ENCODE measurements at regions not wholly inside any gene's neighbourhood (a gene's known extent, or its start where the extent isn't known, plus 50 kb on each side); places are given as distances from the start of the nearest gene placed in this dataset.
A peak's percentile ranks its signal among the peaks of the same experiment; 100 is the strongest.
"Not testable (repeated sequence)": the region's sequence is repeated elsewhere in the genome, so short reads cannot be mapped to it uniquely, and the experiment has no call there.

DNA sequence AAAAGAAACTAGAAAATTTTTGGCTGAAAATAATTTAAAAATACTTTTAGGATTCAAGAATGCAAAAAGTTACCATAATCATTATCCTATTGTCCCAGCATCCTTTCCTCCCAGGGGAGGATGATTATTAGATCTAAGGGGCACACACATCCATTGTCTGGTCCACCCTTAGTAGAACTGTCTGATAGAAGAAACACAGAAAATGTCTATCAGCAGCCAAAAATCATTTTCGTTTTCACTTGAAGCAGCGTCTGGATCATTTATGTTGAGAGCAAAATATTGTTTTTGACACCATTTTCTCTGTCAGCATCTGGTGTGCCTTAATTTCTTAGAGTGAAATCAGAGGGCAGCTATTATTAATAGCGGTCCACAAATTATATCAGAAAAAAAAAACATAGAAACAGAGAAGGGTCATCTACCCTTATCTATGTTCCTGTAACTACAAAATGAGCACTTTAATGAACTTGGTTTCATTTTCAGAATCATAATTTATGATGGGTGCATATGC lies 446.3 kb downstream of the TRAM1L1 start:
- DNase-seq: no peak

DNA sequence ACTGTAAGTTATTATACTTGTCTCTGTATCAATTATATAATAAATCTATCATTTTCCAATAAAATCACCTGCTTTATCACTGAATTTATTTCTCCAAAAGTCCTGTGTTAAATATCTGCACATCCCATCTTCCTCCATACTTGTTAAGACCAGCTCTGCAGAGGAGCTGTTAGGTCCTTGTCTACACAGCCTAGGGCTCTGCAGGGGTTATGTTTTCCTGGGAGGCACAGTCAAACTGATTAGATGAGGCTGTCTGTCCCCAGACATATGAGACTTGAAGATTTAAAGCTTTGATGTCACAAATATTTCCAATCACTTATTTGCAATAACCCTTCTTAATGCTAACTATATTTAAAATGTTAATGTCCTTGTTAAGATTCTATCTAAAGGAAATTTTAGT lies 446.8 kb downstream of the TRAM1L1 start:
- no peak for DNase-seq

DNA sequence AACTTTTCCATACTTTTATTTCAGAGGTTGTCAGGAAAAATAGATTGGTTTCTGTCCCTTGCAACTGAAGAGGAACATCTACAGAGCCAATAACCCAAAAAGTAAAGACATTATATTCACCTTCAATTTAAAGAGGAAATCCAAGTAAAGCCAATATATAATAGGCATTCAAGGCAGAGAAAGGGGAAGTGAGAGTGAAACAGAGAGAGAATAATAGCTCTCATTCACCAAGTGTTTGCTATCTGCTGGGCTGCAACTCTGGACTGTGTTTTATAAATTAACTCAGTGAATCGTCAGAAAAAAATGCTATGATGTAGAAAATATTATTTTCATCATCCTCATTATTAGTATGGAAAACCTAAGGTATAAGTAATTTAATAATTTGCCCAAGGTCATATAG lies 448.5 kb downstream of the TRAM1L1 start:
- no peak for DNase-seq

DNA sequence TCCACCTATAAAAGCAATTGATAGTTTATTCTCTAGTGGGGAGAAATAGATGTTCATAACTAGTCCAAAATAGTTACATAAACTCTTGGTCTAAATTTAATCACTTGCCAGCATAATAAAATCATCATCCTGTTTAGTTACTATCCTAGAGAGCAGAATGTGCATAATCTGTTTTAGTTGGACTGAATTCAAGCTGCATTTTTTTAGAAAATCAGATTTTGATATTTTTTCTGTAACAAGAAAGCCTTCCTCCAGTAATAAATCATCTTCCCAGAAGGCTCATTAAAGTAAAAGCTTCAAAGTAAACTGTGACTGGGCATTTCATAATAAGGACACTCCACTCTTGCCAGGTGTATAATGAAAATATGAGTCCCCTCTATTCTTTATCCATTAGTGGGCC lies 453.1 kb downstream of the TRAM1L1 start:
- no peak for DNase-seq

DNA sequence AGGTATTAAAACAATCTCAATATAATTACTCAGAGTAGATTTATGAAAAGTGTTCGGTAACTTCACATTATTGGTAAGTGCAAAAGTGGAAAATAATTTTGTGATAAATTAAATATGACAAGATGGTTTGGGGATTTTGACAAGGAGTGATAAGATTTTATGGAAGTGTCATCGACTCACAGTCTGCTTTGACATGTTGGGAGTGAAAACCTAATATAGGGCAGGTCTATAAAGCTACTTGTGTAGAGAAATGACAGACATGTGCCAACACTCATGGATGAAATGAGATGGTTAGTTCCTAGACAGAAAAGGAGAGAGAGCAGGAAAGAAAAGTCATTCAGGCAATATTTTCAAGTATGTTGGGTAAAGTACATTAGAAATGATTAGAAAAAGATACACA lies 456.8 kb downstream of the TRAM1L1 start:
- DNase-seq: no peak

DNA sequence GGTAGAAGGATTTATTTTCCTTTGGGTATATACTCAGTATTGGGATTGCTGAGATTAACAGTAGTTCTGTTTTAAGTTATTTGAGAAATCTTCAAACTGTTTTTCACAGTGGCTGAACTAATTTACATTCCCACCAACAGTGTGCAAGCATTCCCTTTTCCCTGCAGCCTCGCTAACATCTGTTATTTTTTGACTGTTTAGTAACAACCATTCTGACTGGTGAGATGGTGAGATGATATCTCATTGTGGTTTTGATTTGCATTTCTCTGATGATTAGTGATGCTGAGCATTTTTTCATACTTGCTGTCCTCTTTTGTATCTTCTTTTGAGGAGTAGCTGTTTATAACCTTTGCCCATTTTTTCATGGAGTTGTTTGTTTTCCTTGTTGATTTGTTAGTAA lies 457.8 kb downstream of the TRAM1L1 start:
- no peak for DNase-seq

DNA sequence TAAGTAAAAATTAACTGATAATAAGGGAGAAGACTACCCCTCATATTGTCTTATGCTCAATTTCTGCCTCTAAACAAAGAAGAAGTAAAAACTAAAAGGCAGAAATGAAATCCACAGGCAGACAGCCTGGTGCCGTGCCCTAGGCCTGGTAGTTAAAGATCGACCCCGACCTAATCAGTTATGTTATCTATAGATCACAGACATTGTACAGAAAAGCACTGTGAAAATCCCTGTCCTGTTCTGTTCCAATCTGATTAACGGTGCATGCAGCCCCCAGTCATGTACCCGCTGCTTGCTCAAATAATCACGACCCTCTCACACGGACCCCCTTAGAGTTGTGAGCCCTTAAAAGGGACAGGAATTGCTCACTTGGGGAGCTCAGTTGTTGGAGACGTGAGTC lies 465.9 kb downstream of the TRAM1L1 start:
- not testable (repeated sequence) for DNase-seq

DNA sequence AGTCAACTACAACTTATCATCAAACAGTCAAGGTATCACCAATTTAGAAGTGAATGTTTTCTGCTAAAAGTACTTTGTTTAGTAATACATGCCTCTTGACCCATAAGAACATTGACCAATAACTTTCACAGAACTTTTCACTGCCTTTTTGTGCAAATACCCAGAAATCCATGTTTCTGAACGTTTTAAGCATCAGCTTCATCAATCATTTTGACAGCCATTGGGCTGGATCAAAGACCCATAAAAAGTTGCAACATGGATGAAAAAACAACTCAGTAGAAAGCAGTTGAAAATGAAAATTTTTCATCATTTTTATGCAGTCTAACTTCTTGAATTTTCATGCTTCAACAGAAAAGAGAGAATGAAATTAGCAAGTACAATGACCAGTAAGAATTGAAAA lies 466.7 kb downstream of the TRAM1L1 start:
- DNase-seq: no peak

DNA sequence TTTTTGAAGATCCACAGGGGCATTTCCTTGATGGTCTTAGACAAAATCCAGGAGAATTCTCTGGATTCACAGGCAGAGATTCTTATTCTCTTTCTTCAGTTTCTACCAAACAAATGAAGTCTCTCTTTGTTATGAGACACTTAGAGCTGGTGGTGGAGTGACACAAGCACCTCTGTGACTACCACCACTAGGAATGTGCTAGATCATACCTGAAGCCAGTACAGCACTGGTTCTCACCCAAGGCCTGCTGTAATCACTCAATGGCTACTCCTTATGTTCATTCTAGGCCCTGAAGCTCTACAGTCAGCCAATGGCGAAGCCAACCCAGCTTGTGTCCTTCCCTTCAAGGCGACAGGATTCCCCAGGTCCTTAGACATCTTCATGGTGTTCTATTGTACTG lies 482.3 kb downstream of the TRAM1L1 start:
- DNase-seq: no peak

DNA sequence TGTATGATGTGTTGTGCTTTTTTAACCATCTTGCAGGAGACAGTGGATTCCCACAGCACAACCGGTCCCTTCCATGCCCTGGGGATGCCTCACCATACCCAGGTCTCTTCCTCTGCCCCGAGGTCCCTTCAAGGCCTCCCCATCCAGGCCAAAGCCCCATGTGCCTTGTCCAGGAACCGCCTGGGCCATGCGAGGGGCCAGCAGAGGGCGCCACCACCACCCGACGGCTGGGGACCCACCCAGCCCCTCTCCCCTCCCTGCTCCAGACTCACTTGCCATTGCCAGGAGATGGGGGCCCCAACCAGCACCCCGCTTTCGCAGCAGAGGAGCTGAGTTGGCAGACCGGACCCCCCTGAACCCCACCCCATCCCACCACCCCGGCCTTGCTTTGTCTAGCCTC lies 485.5 kb downstream of the TRAM1L1 start:
- DNase-seq: peak; percentile 3

DNA sequence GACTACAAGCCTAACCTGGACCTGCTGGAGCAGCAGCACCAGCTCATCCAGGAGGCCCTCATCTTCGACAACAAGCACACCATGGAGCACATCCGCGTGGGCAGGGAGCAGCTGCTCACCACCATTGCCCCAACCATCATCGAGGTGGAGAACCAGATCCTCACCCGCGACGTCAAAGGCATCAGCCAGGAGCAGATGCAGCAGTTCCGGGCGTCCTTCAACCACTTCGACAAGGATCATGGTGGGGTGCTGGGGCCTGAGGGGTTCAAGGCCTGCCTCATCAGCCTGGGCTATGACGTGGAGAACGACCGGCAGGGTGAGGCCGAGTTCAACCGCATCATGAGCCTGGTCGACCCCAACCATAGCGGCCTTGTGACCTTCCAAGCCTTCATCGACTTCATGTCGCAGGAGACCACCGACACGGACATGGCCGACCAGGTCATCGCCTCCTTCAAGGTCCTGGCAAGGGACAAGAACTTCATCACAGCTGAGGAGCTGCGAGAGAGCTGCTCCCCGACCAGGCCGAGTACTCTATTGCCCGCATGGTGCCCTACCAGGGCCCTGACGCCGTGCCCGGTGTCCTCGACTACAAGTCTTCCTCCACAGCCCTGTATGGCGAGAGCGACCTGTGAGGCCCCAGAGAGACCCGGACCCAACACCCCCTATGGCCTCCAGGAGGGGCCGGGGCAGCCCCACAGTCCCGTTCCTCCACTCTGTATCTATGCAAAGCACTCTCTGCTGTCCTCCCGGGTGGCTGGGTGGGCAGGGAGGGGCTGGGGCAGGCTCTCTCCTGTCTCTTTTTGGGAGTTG lies 486.2 kb downstream of the TRAM1L1 start:
- peak; percentile 3 for DNase-seq

DNA sequence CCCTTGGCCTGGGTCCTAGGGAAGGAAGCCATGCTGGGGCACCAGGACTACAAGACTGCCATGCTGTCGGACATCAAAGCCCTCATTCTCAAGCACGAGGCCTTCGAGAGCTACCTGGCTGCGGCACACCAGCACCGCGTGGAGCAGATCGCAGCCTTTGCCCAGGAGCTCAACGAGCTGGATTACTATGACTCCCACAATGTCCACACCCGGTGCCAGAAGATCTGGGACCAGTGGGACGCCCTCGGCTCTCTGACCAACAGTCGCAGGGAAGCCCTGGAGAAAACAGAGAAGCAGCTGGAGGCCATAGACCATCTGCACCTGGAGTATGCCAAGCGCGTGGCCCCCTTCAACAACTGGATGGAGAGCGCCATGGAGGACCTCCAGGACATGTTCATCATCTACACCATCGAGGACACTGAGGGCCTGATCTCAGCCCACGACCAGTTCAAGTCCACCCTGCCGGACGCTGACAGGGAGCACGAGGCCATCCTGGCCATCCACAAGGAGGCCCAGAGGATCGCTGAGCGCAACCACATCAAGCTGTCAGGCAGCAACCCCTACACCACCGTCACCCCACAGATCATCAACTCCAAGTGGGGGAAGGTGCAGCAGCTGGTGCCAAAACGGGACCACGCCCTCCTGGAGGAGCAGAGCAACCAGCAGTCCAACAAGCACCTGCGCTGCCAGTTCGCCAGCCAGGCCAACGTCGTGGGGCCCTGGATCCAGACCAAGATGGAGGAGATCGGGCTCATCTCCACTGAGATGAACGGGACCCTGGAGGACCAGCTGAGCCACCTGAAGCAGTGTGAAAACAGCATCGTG lies 487.0 kb downstream of the TRAM1L1 start:
- DNase-seq: no peak

DNA sequence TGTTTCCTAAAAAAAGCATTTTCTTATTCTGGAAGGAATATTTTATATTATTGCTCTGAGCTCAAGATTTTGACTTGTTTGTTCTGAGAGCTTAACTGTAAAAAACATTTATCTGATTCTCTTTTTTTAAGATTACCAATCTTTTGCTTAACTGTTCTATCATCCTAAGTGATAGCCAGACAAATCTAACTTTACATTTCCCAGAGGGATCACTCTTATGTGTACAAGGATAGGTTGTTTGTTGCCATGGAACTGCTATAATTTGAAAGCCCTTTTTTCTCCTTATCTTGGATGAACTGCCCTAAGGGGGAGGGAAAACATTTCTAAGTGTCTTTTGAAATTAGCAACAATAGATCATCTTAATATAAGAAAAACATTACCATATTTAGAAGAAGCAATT lies 494.7 kb downstream of the TRAM1L1 start:
- no peak for DNase-seq

DNA sequence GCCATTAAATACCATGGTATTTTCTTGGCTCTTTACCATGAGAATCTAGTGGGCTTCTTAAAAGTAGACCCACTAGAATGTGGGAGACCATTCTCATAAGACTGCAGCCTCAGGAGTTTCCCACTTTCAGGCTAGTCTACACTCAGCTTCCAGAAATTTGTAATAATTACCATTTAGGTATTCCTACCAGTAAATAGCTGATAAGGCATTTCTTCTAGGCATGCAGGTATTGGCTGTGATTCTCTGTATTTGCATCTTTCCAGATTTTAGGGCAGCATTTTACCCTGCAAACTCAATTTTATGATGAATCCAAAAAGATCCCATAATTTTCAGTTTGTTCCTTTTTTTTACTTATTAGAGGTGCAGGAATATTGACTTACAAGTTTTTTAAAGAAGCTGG lies 496.6 kb downstream of the TRAM1L1 start:
- no peak for DNase-seq

DNA sequence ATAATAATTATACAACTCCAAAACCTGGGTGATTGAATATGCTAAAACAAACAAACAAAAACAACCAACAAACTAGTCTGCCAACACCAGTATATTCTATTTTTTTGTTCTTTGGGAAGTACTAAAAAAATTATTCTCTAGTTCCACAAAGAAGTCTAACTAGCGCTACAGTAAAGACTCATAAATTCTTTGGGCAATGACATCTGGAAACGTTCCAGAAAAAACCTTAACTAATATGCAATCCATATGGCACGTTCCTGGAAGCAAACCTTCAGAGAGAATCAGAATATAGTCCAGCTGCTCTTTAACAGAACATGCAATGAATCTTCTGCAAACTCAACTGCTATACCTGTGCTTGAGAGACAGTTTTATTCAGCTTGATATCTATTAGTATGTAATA lies 500.1 kb downstream of the TRAM1L1 start:
- DNase-seq: no peak

DNA sequence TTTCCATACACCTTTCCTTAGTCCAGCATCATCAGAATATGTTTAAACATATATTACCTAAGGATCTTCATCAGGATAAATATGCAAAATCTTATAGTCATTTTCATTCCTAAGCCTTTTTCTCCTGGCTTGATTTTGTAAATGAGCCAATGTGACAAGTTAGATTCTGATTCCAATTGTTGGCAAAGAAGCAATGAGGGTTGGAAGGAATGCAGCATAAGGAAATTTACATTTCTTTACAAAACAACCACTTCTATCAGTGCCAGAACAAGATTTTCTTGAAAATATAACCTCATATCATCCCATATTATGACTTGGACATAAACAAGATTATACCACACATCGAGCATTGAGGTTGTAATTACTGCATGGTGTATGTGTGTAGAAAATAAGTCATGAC lies 508.1 kb downstream of the TRAM1L1 start:
- DNase-seq: no peak

DNA sequence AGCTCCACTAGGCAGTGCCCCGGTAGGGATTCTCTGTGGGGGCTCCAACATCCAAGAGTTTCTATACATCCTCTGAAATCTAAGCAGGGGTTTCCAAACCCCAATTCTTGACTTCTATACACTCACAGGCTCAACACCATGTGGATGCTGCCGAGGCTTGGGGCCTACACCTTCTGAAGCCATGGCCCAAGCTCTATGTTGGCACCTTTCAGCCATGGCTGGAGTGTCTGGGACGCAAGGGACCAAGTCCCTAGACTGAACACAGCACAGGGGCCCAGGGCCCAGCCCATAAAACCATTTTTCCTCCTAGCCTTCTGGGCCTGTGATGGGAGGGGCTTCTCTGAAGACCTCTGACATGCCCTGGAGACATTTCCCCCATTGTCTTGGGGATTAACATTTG lies 511.8 kb downstream of the TRAM1L1 start:
- no peak for DNase-seq

DNA sequence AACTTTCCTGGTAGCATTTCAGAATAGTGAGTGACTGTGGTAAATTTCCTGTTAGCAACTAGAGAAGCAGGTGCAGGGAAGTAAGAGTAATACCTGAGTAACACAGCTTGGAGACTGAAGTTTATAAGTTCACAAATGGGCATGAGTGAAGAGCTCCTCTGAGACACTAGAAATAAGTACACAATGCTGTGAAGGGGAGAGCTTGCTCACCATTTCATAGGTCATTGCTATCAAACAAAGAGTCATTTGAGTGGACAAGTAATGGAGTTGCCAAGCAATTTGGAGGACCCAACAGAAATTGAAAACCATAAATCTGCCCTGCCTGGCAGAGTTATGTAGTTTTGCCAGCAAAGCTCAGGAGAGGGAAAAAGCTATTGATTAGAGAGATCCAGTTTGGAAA lies 523.6 kb downstream of the TRAM1L1 start:
- DNase-seq: no peak

DNA sequence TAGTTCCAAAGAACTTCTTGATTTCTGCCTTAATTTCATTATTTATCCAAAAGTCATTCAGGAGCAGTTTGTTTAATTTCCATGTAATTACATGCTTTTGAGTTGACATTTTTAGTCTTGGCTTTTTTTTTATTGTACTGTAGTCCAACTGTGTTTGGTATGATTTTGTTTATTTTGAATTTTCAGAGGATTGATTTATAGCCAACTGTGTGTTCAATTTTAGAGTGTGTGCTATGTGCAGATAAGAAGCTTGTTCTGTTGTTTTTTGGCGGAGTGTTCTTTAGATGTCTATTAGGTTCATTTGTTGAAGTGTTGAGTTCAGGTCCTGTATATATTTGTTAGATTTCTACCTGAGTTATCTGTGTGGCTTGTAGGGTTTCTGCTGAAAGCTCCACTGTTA lies 533.6 kb downstream of the TRAM1L1 start:
- DNase-seq: no peak

DNA sequence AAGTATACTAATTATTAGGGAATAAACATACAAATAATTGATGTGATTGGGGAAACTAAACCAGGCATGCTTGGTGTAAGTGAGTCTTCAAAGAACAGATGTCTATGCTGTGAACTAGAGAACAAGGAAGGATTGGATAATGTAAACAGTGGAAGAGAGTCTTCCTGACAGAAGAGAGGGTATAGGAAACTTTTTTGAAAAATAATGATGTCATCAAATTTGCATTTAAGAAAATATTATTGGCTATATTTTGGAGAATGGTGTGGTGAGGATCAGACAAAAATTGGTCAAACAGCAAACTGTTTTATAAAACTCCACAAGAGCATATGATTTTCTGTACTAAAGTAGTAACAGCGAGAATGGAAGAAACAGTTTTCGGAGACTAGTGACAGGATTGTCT lies 537.7 kb downstream of the TRAM1L1 start:
- DNase-seq: no peak

DNA sequence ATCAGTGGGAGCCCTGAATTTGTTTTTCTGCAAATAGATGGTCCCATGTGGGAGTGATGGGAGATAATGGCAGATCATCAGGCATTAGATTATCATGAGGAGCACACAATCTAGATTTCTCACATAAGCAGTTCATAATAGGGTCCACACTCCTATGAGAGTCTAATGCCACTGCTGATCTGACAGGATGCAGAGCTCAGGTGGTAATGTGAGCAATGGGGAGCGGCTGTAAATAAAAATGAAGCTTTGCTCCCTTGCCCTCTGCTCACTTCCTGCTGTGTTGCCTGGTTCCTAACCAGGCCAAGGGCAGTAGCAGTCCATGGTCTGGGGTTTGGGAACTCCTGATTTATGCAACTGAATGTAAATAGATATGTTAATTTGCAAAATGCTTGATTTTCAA lies 538.6 kb downstream of the TRAM1L1 start:
- no peak for DNase-seq

DNA sequence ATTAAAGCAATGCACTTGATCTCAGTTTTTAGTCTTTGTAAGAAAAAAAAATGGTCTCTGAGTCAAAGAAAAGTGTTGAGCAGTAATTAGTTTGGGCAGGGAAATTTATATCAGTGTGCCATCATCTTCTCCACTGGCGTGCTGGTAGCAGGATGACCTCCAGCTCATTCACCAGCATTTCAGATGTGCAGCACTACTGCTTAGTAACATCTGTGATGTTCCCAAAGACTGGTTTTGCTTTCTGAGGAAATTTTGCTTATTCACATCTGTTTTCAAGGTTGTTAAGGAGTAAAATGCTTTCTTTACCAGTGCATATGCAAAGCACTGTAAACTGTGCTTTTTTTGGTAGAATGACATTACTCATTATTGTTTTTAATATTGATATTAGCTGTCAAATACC lies 540.4 kb downstream of the TRAM1L1 start:
- no peak for DNase-seq

DNA sequence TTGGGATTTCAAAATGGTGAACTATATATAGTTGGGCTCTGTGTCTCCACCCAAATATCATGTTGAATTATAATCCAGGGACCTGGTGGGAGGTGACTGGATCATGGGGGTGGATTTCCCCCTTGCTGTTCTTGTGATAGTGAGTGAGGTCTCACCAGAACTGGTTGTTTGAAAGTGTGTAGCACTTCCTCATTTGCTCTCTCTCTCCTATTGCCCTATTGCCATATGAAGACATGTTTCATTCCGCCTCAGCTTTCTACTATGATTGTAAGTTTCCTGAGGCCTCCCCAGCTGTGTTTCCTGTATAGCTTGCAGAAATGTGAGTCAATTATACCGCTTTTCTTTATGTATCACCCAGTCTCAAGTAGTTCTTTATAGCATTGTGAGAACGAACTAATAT lies 545.6 kb downstream of the TRAM1L1 start:
- DNase-seq: no peak

DNA sequence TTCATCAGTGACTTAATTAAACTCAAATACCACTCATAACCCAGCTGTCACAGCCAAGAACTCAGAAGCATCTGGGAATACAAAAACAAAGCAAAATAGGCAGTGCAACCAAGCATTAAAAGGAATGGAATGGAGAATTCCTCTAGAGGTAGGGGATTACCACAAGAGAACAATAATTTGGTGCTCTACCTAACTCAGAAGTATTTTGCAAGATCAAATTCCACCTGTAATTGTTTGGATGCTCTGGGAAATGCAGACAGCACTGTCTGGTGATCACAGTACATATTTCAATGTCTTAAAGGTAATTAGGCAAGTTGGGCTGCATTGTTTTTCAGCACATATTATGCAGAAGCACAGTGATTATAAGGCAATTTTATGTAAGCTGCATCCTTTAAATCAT lies 547.5 kb downstream of the TRAM1L1 start:
- DNase-seq: no peak

Measured in activated gamma-delta T cell treated with Interleukin-2 at 50 U/mL for 16 hours (primary cell).